Muscle of leg (tissue), 3 donors: ENCODE measurements at regions not wholly inside any gene's neighbourhood (a gene's known extent, or its start where the extent isn't known, plus 50 kb on each side); places are given as distances from the start of the nearest gene placed in this dataset.
A peak's percentile ranks its signal among the peaks of the same experiment; 100 is the strongest.

ENCODE experiments used
- DNase-seq: peaks from one replicate; pipeline ENCODE4 v3.0.0; 2013
- H3K27ac ChIP-seq: one replicate; pipeline ENCODE4 v1.5.1; 2013; ENCODE audit warnings: mild to moderate bottlenecking, low read length, control low read depth
- H3K27me3 ChIP-seq: one replicate; pipeline ENCODE4 v1.6.1; 2013; ENCODE audit warnings: low read length; ENCODE audit not compliant: control insufficient read depth, insufficient read depth
- H3K36me3 ChIP-seq: one replicate; pipeline ENCODE4 v1.6.1; 2013; ENCODE audit warnings: low read length; ENCODE audit not compliant: control insufficient read depth, insufficient read depth
- H3K4me1 ChIP-seq: one replicate; pipeline ENCODE4 v1.6.1; 2013; ENCODE audit warnings: low read length; ENCODE audit not compliant: control insufficient read depth, insufficient read depth
- H3K4me3 ChIP-seq: one replicate; pipeline ENCODE4 v1.5.1; 2013; ENCODE audit warnings: low read length, control low read depth
- H3K9me3 ChIP-seq: replicated peaks from 2 replicates; pipeline ENCODE4 v1.6.1; 2013; ENCODE audit warnings: low read depth, low read length; ENCODE audit not compliant: control insufficient read depth
- WGBS: methylation state at CpG from one replicate; pipeline ENCODE4 v1.1.5; 2013; ENCODE audit warnings: missing lambda C conversion rate; ENCODE audit not compliant: insufficient coverage; 5-methylcytosine and 5-hydroxymethylcytosine counted together

DNA sequence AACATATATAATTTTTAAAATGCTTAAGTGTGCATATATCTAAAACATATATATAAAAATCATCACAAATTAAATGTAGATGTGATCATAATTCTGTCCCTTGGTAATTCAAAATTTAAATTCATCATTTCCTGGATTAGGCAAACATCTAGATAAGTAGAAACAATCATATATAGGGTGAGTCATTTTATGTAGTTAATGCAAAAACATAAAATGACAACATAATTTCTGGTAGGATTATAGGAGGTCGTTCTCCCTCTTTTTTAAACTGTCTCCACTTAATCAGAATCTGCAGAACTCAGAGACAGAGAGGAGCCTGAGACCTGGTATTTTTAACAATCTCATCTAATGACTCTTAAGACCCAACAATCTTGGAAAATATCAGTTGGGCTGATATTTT is 333.4 kb downstream of the KCTD12 start:
- H3K9me3 ChIP-seq = no peaks in the 10 kb centered on the region
- no CpG with 5 or more reads among the region's 1 CpG for WGBS

DNA sequence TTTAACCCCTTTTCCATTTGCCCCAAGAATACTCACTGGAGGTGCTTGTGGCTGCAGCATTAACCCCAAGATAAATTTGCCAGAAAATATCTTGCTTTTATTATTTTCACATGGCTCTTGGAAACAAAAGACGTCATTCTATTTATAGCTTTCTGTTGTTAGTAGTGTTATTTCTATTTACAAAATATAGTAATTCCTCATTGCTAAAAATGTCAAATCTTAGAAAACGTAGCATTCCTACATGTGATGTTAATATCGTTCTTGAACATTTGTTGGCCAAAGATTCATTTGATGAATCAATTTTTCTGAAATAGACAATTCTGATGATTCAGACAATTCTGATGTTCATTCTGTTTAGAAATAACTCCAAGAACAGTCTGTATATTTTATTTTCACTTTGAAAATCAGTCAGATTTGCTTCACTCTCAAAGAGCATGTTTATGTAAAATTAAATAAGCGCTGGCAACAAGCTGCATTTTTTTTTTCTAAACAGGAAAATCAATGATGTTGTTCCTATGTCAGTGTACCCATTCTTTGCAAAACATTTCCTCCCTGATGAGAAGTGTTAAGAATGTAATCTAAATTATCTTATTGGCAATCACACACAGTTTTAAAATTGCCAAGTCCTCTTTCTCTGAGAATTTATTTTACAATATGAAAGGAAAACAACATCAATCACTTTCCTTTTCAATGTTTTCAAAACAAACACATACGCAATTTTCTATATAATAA is 334.0 kb downstream of the KCTD12 start:
- DNase-seq = peak; percentile 81
- WGBS = no CpG with 5 or more reads among the region's 5 CpGs

More for the DNA sequence above, 333.4 kb downstream of the KCTD12 start:
- no peak overlapping the region for H3K4me3 ChIP-seq
- no peak overlapping the region for H3K27ac ChIP-seq
- no peaks in the 10 kb centered on the region for H3K36me3 ChIP-seq
- no peaks in the 10 kb centered on the region for H3K4me1 ChIP-seq
- no peaks in the 10 kb centered on the region for H3K27me3 ChIP-seq
- DNase-seq = peak; percentile 22

DNA sequence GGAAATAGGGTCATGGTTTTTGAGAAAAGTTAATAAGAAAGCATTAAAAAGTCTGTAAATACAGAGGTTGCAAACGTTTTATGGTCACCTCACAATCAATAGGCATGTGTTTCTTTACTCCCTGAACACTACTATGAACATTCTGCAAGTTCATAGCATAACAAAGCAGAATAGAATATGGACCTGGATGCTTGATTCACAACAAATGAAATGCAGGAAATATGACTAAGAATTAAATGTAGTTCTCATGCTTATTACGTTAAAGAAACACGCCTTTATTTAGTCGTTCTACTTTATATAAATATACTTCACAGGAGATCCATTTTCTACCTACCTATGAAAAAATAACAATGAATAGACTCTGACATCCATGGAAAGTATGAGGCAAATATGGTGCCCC is 344.0 kb downstream of the KCTD12 start:
- H3K27me3 ChIP-seq = no peaks in the 10 kb centered on the region
- H3K27ac ChIP-seq = no peak overlapping the region
- peaks cover 6% of the 10 kb centered on the region for H3K9me3 ChIP-seq
- H3K36me3 ChIP-seq = no peaks in the 10 kb centered on the region
- no peaks in the 10 kb centered on the region for H3K4me1 ChIP-seq
- no CpG with 5 or more reads among the region's 4 CpGs for WGBS
- no peak overlapping the region for H3K4me3 ChIP-seq
- DNase-seq = no peak

More for the DNA sequence above, 334.0 kb downstream of the KCTD12 start:
- no peaks in the 10 kb centered on the region for H3K27me3 ChIP-seq
- H3K4me3 ChIP-seq = no peak overlapping the region
- no peaks in the 10 kb centered on the region for H3K4me1 ChIP-seq
- H3K36me3 ChIP-seq = no peaks in the 10 kb centered on the region
- no peaks in the 10 kb centered on the region for H3K9me3 ChIP-seq
- peak overlapping the region; percentile 67 for H3K27ac ChIP-seq

DNA sequence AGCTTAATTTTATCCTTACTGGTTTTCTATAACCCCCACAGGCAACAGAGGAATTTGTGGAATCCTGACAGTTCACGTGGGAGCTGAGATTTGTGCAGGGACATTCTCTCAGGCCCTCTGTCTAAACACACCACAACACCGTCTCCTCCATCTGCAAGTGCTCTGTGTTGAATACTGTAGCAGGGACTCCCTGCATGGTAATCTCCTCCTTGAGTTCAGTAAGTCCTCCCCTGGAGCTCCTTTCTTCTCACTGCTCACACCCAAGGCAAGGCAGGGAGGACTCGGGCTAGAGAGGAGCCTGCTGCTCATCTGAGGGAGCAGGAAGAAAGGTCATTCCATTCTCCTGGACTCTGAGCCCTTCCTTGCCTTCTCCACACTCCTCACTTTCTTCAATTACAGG is 348.2 kb downstream of the KCTD12 start:
- no peaks in the 10 kb centered on the region for H3K27me3 ChIP-seq
- no peak for DNase-seq
- H3K36me3 ChIP-seq = no peaks in the 10 kb centered on the region
- no peak overlapping the region for H3K27ac ChIP-seq
- no peak overlapping the region for H3K4me3 ChIP-seq
- H3K4me1 ChIP-seq = no peaks in the 10 kb centered on the region
- no peaks in the 10 kb centered on the region for H3K9me3 ChIP-seq
- no CpG with 5 or more reads among the region's 3 CpGs for WGBS

DNA sequence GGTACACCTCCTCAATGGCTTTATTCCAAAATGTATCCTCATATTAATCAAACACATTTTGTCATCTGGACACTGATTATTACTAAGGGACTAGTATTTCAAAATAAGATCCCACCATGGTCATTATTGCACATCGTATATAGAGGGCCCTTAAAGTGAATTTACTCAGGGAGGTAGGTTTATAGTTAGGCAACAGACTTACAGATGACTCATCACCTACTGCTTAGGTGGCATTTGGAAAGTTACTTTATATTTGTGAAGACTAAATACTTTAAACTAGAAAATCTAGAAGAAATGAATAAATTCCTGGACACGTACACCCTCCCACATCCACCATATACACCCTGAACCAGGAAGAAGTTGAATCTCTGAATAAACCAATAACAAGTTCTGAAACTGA is 353.0 kb downstream of the KCTD12 start:
- Histone ChIP-seq H3K4me1 (no peaks in the 10 kb centered on the region), H3K27ac (no peak overlapping the region), H3K4me3 (no peak overlapping the region), H3K9me3 (no peaks in the 10 kb centered on the region), H3K36me3 (no peaks in the 10 kb centered on the region), H3K27me3 (no peaks in the 10 kb centered on the region)
- DNase-seq = no peak
- no CpG with 5 or more reads among the region's 2 CpGs for WGBS

DNA sequence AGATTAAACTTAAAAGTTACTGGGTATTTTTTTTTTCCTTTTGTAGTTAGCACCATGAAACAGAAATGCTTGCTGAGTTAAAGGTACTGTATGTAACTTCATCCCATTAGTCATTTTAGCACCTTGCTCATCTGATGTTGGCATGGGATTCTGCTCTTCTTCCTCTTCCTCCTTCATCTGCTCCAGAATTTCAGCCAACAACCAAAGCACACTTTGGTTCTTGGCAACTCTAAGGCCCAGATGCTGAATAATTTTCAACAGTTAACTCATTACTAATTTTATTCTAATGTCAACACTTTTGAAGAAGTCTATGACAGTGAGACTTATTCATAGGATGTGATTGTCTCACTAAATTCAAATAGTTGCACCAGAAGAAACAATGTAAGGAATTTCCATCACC is 359.2 kb downstream of the KCTD12 start:
- H3K27me3 ChIP-seq = no peaks in the 10 kb centered on the region
- H3K36me3 ChIP-seq = no peaks in the 10 kb centered on the region
- H3K4me1 ChIP-seq = no peaks in the 10 kb centered on the region
- no peak overlapping the region for H3K27ac ChIP-seq
- DNase-seq = no peak
- H3K9me3 ChIP-seq = no peaks in the 10 kb centered on the region
- H3K4me3 ChIP-seq = no peak overlapping the region

DNA sequence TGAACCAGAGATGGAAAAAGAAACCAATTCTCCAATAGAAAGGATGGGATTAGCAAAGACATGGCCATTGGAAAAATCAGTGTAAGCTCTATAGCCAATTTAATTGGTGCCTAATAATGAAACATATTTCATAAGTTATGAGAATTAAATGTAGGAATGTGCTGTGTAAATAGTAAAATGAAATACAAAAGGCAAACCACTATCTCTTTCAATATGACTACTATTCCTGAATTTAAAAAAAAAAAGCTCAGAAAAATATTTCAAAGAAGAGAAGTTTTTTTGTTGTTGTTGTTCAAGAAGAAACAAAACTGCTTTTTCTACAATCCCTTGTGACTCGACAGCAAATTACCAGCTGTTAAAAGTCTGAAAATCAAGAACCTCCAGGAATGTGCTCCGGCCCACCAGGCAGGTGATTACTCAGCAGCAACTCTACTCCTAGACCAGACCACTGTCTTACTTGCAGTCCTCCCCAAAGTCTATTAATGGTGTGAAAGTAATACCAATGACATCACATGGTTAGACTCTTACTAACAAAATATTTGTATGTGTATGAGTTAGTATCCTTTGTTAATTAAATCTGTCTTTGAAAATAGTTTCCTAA is 362.4 kb downstream of the KCTD12 start:
- DNase-seq = no peak
- H3K27ac ChIP-seq = no peak overlapping the region
- no CpG with 5 or more reads among the region's 2 CpGs for WGBS

DNA sequence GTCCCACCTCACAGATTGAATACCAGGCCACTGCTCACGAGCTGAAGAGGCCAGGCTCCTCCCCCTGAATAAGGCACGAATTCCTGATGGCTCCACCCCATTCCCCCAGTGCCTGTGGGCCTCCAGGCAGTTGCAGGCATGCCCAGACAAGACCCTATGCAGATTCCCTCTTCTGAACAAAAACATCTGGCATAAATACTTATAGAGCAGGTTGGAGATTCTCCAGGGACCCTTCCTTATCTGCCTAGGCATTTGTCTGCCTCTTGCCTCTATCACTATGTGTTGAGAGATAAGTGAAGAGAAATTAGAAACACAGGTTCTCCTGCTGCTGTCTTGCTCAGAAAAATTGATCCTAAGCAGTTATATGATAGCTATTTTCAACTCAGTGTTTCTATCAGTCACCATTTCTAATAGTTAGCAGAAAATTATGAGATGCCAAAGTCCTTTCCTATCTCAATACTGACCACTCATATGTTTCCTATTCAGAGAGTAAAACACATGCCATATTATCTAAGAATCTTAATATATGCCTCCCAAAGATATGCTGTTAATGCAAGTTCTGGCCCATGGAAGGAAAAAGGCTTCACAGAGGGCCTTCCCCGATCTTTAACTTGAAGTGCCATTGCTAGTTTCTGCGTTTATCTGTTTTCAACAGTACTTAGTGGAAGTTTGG is 364.0 kb downstream of the KCTD12 start:
- Histone ChIP-seq H3K27ac (no peak overlapping the region), H3K9me3 (no peaks in the 10 kb centered on the region), H3K4me1 (no peaks in the 10 kb centered on the region), H3K27me3 (no peaks in the 10 kb centered on the region), H3K4me3 (no peak overlapping the region), H3K36me3 (no peaks in the 10 kb centered on the region)
- no CpG with 5 or more reads among the region's 4 CpGs for WGBS
- DNase-seq = no peak

More for the DNA sequence above, 362.4 kb downstream of the KCTD12 start:
- Histone ChIP-seq H3K4me3 (no peak overlapping the region), H3K9me3 (no peaks in the 10 kb centered on the region), H3K4me1 (no peaks in the 10 kb centered on the region), H3K36me3 (no peaks in the 10 kb centered on the region), H3K27me3 (no peaks in the 10 kb centered on the region)

DNA sequence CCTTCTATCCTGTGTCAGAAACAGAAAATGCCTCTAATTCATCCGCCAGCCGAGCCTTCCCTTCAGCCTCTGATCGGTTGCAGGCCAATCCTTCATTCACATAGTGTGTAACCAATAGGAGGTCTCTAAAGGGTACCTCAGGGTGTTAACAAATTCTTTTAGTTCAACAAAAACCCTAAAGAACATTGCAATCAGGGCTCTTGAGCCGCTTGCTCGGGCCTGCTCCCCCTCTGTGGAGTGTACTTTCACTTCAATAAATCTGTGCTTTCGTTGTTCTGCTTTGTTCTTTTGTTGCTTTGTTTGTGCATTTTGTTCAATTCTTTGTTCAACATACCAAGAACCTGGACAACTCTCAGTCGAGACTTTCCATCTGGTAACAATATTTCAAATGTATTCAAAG is 366.5 kb downstream of the KCTD12 start:
- Histone ChIP-seq H3K27me3 (no peaks in the 10 kb centered on the region), H3K27ac (no peak overlapping the region), H3K36me3 (no peaks in the 10 kb centered on the region), H3K4me3 (no peak overlapping the region), H3K9me3 (no peaks in the 10 kb centered on the region), H3K4me1 (no peaks in the 10 kb centered on the region)
- WGBS = no CpG with 5 or more reads among the region's 7 CpGs
- no peak for DNase-seq

DNA sequence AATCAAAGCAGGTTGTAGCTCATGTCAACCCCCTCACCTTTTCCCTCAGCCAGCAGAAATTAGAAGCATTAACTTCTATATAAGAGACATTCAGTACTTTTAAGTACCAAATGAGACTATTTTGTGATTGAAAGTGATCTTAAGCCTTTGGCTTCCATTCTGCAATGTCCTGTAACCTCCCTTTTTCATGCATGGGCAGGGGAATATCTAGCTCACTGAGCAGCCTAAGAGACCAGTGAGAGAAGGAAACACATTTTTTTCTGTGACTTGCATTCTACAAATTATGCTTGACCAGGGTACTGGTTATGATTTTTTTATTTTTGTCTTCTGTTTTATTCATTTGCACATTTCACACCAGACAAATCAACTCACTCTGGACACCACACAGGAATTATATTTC is 369.6 kb downstream of the KCTD12 start:
- H3K27me3 ChIP-seq = no peaks in the 10 kb centered on the region
- no peaks in the 10 kb centered on the region for H3K9me3 ChIP-seq
- no peak overlapping the region for H3K27ac ChIP-seq
- H3K4me3 ChIP-seq = no peak overlapping the region
- H3K36me3 ChIP-seq = no peaks in the 10 kb centered on the region
- no peaks in the 10 kb centered on the region for H3K4me1 ChIP-seq
- DNase-seq = peak; percentile 10
